H1 (cell line): ENCODE measurements at regions not wholly inside any gene's neighbourhood (a gene's known extent, or its start where the extent isn't known, plus 50 kb on each side); places are given as distances from the start of the nearest gene placed in this dataset.

Source experiments
- BCL11A ChIP-seq, 2 experiments: IDR thresholded peaks; one replicate each; pipeline ENCODE4 v1.6.1; 2011; ENCODE audit warnings: low read depth in 2 of 2, low read length in 2 of 2, mild to moderate bottlenecking in 2 of 2
- BRCA1 ChIP-seq: IDR thresholded peaks from 2 replicates; pipeline ENCODE4 v1.6.1; 2012; ENCODE audit warnings: low read depth, low read length, improper control_type of control experiment
- CBX5 ChIP-seq: fragments of 300-800, 300-1000 bp; sonication (generic); IDR thresholded peaks from 2 replicates; pipeline ENCODE4 v1.7.1; 2016; ENCODE audit warnings: antibody characterized with exemption, low read length, low read depth
- HDAC6 ChIP-seq: IDR thresholded peaks from one replicate; pipeline ENCODE4 v1.7.1; 2012; ENCODE audit warnings: low read depth, mild to moderate bottlenecking, inconsistent platforms, low read length, moderate library complexity
- JUN ChIP-seq: IDR thresholded peaks from 2 replicates; pipeline ENCODE4 v1.6.1; 2011; ENCODE audit warnings: low read depth, mild to moderate bottlenecking, improper control_type of control experiment, low read length
- POLR2AphosphoS5 ChIP-seq: IDR thresholded peaks from 2 replicates; pipeline ENCODE4 v1.6.1; 2011; ENCODE audit warnings: low read depth, low read length
- SIRT6 ChIP-seq: IDR thresholded peaks from one replicate; pipeline ENCODE4 v1.7.1; 2012; ENCODE audit warnings: low read length, inconsistent platforms
- SIX5 ChIP-seq: IDR thresholded peaks from 2 replicates; pipeline ENCODE4 v1.6.1; 2011; ENCODE audit warnings: mild to moderate bottlenecking, low read depth, low read length
- SRF ChIP-seq: IDR thresholded peaks from 2 replicates; pipeline ENCODE4 v1.6.1; 2011; ENCODE audit warnings: mild to moderate bottlenecking, low read depth, low read length, moderate library complexity
- TF ChIP-seq, protein P1 (sequence below): fragments of 300-600 bp; sonication (generic); IDR thresholded peaks from 2 replicates; pipeline ENCODE4 v1.7.1; 2012; ENCODE audit warnings: low read length, moderate library complexity, mild to moderate bottlenecking, inconsistent platforms; ENCODE audit not compliant: insufficient replicate concordance
- TF ChIP-seq, protein P2 (sequence below): IDR thresholded peaks from 2 replicates; pipeline ENCODE4 v1.6.1; 2011; ENCODE audit warnings: low read depth, mild to moderate bottlenecking, low read length; ENCODE audit not compliant: insufficient read depth

DNA sequence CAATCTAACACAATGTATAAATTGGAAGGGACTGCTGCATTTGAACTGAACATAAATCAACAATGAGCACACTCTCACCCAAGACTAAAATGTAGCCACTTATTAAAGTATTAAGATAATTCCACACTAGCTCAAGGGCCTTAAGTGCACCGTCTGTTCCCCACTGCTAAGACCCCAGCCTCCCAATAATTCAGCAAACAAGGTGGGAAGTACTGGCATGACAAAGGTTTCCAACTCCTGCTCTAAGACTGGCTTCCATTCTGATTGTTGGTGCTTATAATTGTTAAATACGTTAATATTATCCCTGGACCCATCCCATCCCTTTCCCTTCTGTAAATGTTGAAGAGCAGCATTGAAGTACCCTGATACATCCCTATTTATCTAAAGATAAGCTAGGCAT is 636.7 kb downstream of the NR2F1-AS1 start (continued):
- TF ChIP-seq, protein P1, sequence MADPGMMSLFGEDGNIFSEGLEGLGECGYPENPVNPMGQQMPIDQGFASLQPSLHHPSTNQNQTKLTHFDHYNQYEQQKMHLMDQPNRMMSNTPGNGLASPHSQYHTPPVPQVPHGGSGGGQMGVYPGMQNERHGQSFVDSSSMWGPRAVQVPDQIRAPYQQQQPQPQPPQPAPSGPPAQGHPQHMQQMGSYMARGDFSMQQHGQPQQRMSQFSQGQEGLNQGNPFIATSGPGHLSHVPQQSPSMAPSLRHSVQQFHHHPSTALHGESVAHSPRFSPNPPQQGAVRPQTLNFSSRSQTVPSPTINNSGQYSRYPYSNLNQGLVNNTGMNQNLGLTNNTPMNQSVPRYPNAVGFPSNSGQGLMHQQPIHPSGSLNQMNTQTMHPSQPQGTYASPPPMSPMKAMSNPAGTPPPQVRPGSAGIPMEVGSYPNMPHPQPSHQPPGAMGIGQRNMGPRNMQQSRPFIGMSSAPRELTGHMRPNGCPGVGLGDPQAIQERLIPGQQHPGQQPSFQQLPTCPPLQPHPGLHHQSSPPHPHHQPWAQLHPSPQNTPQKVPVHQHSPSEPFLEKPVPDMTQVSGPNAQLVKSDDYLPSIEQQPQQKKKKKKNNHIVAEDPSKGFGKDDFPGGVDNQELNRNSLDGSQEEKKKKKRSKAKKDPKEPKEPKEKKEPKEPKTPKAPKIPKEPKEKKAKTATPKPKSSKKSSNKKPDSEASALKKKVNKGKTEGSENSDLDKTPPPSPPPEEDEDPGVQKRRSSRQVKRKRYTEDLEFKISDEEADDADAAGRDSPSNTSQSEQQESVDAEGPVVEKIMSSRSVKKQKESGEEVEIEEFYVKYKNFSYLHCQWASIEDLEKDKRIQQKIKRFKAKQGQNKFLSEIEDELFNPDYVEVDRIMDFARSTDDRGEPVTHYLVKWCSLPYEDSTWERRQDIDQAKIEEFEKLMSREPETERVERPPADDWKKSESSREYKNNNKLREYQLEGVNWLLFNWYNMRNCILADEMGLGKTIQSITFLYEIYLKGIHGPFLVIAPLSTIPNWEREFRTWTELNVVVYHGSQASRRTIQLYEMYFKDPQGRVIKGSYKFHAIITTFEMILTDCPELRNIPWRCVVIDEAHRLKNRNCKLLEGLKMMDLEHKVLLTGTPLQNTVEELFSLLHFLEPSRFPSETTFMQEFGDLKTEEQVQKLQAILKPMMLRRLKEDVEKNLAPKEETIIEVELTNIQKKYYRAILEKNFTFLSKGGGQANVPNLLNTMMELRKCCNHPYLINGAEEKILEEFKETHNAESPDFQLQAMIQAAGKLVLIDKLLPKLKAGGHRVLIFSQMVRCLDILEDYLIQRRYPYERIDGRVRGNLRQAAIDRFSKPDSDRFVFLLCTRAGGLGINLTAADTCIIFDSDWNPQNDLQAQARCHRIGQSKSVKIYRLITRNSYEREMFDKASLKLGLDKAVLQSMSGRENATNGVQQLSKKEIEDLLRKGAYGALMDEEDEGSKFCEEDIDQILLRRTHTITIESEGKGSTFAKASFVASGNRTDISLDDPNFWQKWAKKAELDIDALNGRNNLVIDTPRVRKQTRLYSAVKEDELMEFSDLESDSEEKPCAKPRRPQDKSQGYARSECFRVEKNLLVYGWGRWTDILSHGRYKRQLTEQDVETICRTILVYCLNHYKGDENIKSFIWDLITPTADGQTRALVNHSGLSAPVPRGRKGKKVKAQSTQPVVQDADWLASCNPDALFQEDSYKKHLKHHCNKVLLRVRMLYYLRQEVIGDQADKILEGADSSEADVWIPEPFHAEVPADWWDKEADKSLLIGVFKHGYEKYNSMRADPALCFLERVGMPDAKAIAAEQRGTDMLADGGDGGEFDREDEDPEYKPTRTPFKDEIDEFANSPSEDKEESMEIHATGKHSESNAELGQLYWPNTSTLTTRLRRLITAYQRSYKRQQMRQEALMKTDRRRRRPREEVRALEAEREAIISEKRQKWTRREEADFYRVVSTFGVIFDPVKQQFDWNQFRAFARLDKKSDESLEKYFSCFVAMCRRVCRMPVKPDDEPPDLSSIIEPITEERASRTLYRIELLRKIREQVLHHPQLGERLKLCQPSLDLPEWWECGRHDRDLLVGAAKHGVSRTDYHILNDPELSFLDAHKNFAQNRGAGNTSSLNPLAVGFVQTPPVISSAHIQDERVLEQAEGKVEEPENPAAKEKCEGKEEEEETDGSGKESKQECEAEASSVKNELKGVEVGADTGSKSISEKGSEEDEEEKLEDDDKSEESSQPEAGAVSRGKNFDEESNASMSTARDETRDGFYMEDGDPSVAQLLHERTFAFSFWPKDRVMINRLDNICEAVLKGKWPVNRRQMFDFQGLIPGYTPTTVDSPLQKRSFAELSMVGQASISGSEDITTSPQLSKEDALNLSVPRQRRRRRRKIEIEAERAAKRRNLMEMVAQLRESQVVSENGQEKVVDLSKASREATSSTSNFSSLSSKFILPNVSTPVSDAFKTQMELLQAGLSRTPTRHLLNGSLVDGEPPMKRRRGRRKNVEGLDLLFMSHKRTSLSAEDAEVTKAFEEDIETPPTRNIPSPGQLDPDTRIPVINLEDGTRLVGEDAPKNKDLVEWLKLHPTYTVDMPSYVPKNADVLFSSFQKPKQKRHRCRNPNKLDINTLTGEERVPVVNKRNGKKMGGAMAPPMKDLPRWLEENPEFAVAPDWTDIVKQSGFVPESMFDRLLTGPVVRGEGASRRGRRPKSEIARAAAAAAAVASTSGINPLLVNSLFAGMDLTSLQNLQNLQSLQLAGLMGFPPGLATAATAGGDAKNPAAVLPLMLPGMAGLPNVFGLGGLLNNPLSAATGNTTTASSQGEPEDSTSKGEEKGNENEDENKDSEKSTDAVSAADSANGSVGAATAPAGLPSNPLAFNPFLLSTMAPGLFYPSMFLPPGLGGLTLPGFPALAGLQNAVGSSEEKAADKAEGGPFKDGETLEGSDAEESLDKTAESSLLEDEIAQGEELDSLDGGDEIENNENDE, result no peak
- TF ChIP-seq JUN (no peak), SIRT6 (no peak), SIX5 (no peak), CBX5 (no peak), HDAC6 (no peak), BCL11A (IDR thresholded peaks at IDR 0.05; ENCODE audit: low read depth in 2 of 2, low read length in 2 of 2) (no peak), BRCA1 (no peak), SRF (no peak), POLR2AphosphoS5 (no peak)
- TF ChIP-seq, protein P2, sequence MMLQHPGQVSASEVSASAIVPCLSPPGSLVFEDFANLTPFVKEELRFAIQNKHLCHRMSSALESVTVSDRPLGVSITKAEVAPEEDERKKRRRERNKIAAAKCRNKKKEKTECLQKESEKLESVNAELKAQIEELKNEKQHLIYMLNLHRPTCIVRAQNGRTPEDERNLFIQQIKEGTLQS, result no peak
